A673 (cell line): ENCODE measurements at regions not wholly inside any gene's neighbourhood (a gene's known extent, or its start where the extent isn't known, plus 50 kb on each side); places are given as distances from the start of the nearest gene placed in this dataset.

Experiments used
- EZH2 ChIP-seq: fragments of 200-600 bp; sonication (generic); IDR thresholded peaks from 2 replicates; pipeline ENCODE4 v1.6.1; 2017; ENCODE audit warnings: borderline replicate concordance, low read depth, mild to moderate bottlenecking, mixed read lengths, antibody characterized with exemption, low read length; ENCODE audit not compliant: poor library complexity, severe bottlenecking
- TF ChIP-seq, protein P1 (sequence below): fragments of 300-800, 200-600 bp; sonication (generic); conservative IDR thresholded peaks from 2 replicates; pipeline ENCODE4 v1.5.1; 2017; ENCODE audit warnings: low read depth, mild to moderate bottlenecking, antibody characterized with exemption, low read length, moderate library complexity, mixed read lengths

GRCh38 chr12:90569685-90570084 is 385.3 kb downstream of the CCER1 start:
- TF ChIP-seq, protein P1, sequence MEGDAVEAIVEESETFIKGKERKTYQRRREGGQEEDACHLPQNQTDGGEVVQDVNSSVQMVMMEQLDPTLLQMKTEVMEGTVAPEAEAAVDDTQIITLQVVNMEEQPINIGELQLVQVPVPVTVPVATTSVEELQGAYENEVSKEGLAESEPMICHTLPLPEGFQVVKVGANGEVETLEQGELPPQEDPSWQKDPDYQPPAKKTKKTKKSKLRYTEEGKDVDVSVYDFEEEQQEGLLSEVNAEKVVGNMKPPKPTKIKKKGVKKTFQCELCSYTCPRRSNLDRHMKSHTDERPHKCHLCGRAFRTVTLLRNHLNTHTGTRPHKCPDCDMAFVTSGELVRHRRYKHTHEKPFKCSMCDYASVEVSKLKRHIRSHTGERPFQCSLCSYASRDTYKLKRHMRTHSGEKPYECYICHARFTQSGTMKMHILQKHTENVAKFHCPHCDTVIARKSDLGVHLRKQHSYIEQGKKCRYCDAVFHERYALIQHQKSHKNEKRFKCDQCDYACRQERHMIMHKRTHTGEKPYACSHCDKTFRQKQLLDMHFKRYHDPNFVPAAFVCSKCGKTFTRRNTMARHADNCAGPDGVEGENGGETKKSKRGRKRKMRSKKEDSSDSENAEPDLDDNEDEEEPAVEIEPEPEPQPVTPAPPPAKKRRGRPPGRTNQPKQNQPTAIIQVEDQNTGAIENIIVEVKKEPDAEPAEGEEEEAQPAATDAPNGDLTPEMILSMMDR: no peak
- TF ChIP-seq EZH2: no peak
